HG03520 (cell line): ENCODE measurements at regions not wholly inside any gene's neighbourhood (a gene's known extent, or its start where the extent isn't known, plus 50 kb on each side); places are given as distances from the start of the nearest gene placed in this dataset.
"Not testable (repeated sequence)": the region's sequence is repeated elsewhere in the genome, so short reads cannot be mapped to it uniquely, and the experiment has no call there.

ENCODE experiments used
- ATAC-seq: cut with Tn5 transposase; IDR thresholded peaks from one replicate; pipeline ENCODE4 v1.9.1; 2021; ENCODE audit warnings: mild to moderate bottlenecking, moderate library complexity; ENCODE audit not compliant: unreplicated experiment

GRCh38 chrX:1105031-1105430 lies 107.4 kb downstream of the CRLF2 start:
- not testable (repeated sequence) for ATAC-seq

- ATAC-seq, result no peak
These were observed 109.1 kb downstream of the CRLF2 start for GRCh38 chrX:1103360-1103759.

- ATAC-seq, result no peak
These were observed 109.7 kb downstream of the CRLF2 start for GRCh38 chrX:1102786-1103185.

GRCh38 chrX:1102221-1102620 lies 110.2 kb downstream of the CRLF2 start:
- ATAC-seq, result not testable (repeated sequence)

GRCh38 chrX:1099146-1099770 lies 113.2 kb downstream of the CRLF2 start:
- no peak for ATAC-seq

GRCh38 chrX:1097328-1097727 lies 115.1 kb downstream of the CRLF2 start:
- no peak for ATAC-seq

GRCh38 chrX:1094566-1095333 lies 117.7 kb downstream of the CRLF2 start:
- ATAC-seq, result no peak

- ATAC-seq, result no peak
These were observed 118.6 kb downstream of the CRLF2 start for GRCh38 chrX:1093586-1094421.

- ATAC-seq, result no peak
These were observed 119.3 kb downstream of the CRLF2 start for GRCh38 chrX:1093121-1093520.

GRCh38 chrX:1086444-1087409 lies 125.7 kb downstream of the CRLF2 start:
- ATAC-seq, result no peak

GRCh38 chrX:1085871-1086270 lies 126.6 kb downstream of the CRLF2 start:
- ATAC-seq, result not testable (repeated sequence)

- no peak for ATAC-seq
These were observed 127.8 kb downstream of the CRLF2 start for GRCh38 chrX:1084689-1085088.

- no peak for ATAC-seq
These were observed 135.4 kb downstream of the CRLF2 start for GRCh38 chrX:1076871-1077651.

- ATAC-seq, result no peak
These were observed 136.7 kb downstream of the CRLF2 start for GRCh38 chrX:1075741-1076140.

GRCh38 chrX:1075156-1075555 lies 137.3 kb downstream of the CRLF2 start:
- no peak for ATAC-seq

GRCh38 chrX:1074755-1075154 lies 137.7 kb downstream of the CRLF2 start:
- ATAC-seq, result no peak

- ATAC-seq, result no peak
These were observed 138.3 kb downstream of the CRLF2 start for GRCh38 chrX:1074172-1074571.

- ATAC-seq, result no peak
These were observed 139.6 kb downstream of the CRLF2 start for GRCh38 chrX:1072637-1073377.

- no peak for ATAC-seq
These were observed 141.1 kb downstream of the CRLF2 start for GRCh38 chrX:1071351-1071750.
